ENCODE measurements at regions not wholly inside any gene's neighbourhood (a gene's known extent, or its start where the extent isn't known, plus 50 kb on each side); places are given as distances from the start of the nearest gene placed in this dataset.
A peak's percentile ranks its signal among the peaks of the same experiment; 100 is the strongest.

- TF ChIP-seq CEBPB (IDR thresholded peaks at IDR 0.05; ENCODE audit: borderline replicate concordance in 1 of 2, low read depth in 2 of 2, low read length in 2 of 2) (no peak), TCF3 (IDR thresholded peaks at IDR 0.05; ENCODE audit: borderline replicate concordance, insufficient read depth, low read depth, low read length) (no peak), FOXM1 (IDR thresholded peaks at IDR 0.05; ENCODE audit: low read depth, low read length) (peak; percentile 22; the same call in 1 of the 2 replicates), ZNF274 (IDR thresholded peaks at IDR 0.05; ENCODE audit: insufficient read depth, insufficient read length) (no peak), IRF5 (IDR thresholded peaks at IDR 0.05; ENCODE audit: borderline replicate concordance) (no peak), NR2C1 (IDR thresholded peaks at IDR 0.05) (no peak), ZNF24 (IDR thresholded peaks at IDR 0.05) (no peak), PML (IDR thresholded peaks at IDR 0.05; ENCODE audit: low read length) (0 out of 2 replicates have a peak, but pooled peaks have one; percentile 62), CBFB (IDR thresholded peaks at IDR 0.05; ENCODE audit: low read depth) (no peak), IRF4 (IDR thresholded peaks at IDR 0.05; ENCODE audit: low read depth, low read length) (no peak), NFYA (IDR thresholded peaks at IDR 0.05; ENCODE audit: borderline replicate concordance, low read depth, low read length) (no peak), RB1 (IDR thresholded peaks at IDR 0.05; ENCODE audit: borderline replicate concordance) (no peak), RFX5 (IDR thresholded peaks at IDR 0.05; ENCODE audit: low read depth, low read length) (no peak), JUNB (IDR thresholded peaks at IDR 0.05) (no peak), SUPT20H (IDR thresholded peaks at IDR 0.05; ENCODE audit: borderline replicate concordance, control insufficient read depth, low read depth, low read length) (no peak), ELK1 (IDR thresholded peaks at IDR 0.05; ENCODE audit: low read depth, low read length) (no peak), POLR2A (IDR thresholded peaks at IDR 0.05; ENCODE audit: low read depth, low read length) (peak; percentile 50), ZBTB11 (CRISPR knock-in tag; IDR thresholded peaks at IDR 0.05) (no peak), NR2F1 (conservative IDR thresholded peaks at IDR 0.05) (0 out of 2 replicates have a peak, but pooled peaks have one; percentile 62), TBL1XR1 (IDR thresholded peaks at IDR 0.05; ENCODE audit: low read depth, low read length) (no peak), YY1 (IDR thresholded peaks at IDR 0.05; ENCODE audit: low read depth, low read length) (no peak), NFXL1 (IDR thresholded peaks at IDR 0.05; ENCODE audit: borderline replicate concordance) (no peak), KLF5 (IDR thresholded peaks at IDR 0.05; ENCODE audit: partially characterized antibody) (no peak), MYB (IDR thresholded peaks at IDR 0.05; ENCODE audit: borderline replicate concordance, low read depth, low read length) (no peak), HSF1 (IDR thresholded peaks at IDR 0.05; ENCODE audit: low read depth, low read length) (no peak)
These were observed 76.5 kb upstream of the BCOR start (continued) for GRCh38 chrX:40174001-40174853.
